NCI-H345 (cell line): ENCODE measurements at regions not wholly inside any gene's neighbourhood (a gene's known extent, or its start where the extent isn't known, plus 50 kb on each side); places are given as distances from the start of the nearest gene placed in this dataset.
"Not testable (repeated sequence)": the region's sequence is repeated elsewhere in the genome, so short reads cannot be mapped to it uniquely, and the experiment has no call there.

Experiments
- DNase-seq: peaks from one replicate; lab custom pipeline; 2025; lab: John Stamatoyannopoulos, UW

DNA sequence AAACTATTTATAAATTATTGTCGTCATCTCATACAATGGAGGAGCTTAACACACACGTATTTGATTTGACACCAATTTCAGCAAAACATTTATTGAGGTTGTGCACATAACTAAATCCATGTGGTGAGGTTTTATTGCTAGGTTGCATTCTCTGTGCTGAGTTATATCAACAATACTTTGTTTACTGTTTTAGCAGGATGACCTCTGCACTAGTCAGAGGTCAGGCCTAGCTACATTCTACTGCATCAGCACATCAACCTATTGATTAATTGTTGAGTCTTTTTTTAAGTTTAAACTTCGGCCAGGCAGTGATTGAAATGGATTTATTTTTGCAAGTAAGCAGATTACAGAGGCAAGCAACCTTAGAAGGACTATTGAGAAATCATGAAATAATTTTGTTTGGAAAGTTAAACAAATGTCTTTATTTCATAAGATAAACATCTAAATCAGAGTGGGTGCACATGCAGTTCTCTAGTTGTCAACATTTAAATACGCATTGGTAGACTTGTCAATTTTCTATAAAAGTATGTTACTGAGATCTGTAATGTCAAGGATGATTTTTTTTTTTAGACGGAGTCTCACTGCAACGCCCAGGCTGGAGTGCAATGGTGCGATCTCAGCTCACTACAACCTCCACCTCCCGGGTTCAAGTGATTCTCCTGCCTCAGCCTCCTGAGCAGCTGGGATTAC lies 75.2 kb upstream of the CD28 start:
- DNase-seq = no peak

DNA sequence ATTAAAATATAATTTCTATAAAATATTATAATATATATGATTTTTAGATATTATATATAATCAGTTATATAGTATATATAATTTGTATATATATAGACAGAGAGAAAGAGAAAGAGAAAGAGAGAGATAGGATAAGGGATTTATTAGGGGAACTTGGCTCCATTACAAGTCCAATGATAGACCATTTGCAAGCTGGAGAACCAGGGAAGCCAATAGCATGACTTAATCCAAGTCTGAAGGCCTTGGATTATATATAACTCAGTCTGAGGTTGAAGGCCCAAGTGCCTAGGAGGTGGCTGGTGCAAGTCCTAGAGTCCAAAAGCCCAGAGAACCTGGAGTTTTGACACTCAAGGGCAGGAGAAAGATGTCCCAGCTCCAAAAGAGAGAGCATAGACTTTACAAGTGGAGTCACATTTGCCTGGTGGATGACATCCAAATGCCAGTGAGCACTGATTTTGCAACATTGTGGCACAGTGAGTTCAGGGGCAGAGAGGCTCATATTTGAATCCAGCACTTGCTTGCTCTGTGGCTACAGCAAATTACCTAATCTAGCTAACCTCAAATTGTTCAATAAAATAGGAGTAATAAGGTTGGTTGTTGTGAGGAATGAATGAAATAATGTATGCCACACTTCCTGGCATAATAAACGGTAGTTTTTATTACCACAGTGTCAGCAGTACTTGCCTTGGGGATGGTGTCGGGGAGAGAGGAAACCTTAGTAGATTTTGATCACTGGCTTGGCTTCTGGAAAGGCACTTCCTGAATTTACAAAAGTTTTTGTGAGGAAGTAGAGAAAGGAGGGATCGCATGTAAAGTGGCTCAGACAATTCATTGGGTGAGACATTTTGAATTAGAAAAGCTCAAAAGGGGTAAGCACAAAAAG lies 69.6 kb upstream of the CD28 start:
- DNase-seq = no peak

DNA sequence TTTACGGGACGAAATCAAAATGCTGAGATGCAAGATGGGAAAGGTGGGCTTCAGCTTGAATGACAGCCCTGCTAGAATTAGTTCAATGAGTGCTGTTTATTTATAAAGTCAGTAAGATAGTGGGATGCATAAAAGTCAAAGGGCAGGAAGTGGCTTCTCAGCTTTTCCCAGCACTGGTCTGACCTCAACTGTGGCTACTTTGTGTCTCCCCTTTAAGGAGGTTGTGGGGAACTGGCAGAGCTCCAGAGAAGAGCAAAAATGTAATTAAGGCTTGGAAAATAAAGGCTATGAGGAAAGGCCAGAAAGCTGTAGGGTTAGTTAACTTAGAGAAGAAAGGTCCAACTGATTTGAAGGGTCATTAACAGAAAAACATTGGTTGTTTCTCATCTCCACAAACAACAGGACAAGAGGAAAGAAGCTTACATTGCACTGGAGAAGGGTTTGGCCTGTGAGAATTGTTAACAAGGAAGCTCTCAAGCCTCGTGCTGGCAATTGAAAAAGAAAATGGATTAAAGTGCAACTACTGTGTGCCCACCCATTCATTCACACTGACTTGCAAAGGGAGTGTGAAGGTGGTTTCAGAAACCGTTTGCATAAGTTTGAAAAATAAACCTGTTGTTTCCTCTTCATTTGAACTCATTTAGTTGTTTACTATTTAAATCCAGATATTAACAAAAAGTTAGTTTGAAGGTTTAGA lies 68.8 kb upstream of the CD28 start:
- DNase-seq = no peak

DNA sequence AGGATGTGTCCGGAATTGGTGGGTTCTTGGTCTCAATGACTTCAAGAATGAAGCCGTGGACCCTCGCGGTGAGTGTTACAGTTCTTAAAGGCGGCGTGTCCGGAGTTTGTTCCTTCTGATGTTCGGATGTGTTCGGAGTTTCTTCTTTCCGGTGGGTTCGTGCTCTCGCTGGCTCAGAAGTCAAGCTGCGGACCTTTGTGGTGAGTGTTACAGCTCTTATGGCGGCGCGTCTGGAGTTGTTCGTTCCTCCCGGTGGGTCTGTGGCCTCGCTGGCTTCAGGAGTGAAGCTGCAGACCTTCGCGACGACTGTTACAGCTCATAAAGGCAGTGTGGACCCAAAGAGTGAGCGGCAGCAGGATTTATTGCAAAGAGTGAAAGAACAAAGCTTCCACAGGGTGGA lies 64.6 kb upstream of the CD28 start:
- DNase-seq = not testable (repeated sequence)

DNA sequence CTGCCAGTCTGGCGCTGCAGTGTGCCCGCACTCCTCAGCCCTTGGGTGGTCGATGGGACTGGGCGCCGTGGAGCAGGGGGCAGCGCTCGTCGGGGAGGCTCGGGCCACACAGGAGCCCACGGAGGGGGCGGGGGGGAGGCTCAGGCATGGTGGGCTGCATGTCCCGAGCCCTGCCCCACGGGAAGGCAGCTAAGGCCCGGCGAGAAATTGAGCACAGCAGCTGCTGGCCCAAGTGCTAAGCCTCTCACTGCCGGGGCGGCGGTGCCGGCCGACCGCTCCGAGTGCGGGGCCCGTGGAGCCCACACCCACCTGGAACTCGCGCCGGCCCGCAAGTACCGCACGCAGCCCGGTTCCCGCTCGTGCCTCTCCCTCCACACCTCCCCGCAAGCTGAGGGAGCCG lies 63.6 kb upstream of the CD28 start:
- DNase-seq = not testable (repeated sequence)

DNA sequence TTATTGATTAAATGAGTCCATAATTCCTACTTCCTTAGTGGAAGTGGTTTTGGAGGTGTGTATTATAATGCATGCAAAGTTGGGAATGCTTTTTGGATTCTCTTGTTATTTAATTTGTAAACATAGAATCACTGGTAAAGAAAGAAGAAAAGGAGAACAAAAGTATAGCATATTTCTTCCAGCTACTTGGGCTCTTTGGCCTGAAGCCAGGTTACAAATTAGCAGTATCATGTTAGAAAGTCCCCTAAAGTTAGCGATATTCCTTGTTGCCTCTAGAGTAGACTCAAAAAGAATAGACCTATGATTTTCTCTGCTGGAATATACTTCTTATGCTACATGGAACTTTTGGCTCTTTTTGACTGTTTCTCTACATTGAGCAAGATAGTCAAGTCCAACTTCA lies 60.6 kb upstream of the CD28 start:
- DNase-seq = no peak

DNA sequence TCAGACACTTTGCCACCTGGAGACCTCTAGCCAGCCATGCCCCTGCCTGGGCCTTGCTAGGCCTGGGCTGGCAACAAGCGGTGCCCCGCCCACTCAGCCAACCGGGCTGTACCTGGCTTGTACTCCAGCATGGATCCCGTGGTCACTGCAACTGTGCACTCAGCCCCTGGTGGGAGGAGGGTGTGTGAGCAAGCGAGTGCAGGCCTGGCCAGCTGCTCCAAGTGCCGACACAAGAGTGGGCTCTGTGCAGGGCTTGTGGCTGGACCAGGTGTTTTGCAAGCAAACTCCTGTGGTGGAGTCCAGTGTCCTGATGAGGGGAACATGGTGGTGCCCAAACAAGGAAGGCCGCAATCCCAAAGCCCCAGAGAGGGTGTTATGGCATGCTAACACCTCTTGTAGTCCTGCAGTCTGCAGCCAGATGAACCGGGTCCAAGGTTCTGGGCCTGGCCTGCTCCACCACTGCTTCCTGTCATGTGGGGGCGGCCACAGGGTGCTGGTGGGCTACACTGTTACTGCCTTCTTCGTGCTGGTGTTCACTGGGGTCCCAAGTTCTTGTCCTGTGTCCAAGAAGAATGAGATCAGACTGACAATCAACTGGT lies 60.1 kb upstream of the CD28 start:
- no peak for DNase-seq

DNA sequence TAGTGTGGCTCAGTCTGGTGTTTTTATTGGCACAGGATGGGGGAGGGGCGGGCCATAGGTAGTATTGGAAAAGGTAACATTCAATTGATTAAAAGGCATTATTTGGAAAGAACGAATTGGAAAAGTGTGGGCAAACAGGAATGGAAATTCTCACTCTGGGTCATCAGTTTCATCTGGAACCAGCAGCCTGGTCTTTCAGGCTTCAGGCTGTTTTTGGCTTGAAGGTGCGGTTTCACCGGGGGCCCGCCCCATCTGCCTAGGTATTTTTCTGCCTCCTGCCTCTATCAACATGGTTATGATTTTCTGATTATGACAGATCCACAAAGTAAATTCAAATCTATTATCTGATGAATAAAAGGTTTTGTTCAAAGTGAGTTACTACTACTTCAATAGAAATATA lies 59.5 kb upstream of the CD28 start:
- DNase-seq = no peak

DNA sequence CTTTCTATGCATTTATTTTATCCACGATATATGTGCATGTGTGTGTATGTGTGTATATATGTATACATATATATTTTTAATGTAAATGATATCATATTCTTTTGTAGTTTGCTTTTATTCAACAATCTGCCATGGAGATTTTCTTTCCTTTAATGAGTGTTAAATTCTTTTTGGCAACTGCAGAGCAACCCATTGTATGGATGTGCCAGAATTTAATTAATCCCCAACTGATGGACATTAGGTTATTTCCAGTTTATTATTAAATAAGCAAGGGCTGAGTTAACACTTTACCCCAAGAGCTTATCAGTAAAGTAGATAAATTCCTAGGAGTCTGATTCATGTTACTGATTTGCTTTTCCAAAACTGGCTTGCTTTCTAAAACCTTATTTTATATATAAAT lies 58.9 kb upstream of the CD28 start:
- DNase-seq = no peak

DNA sequence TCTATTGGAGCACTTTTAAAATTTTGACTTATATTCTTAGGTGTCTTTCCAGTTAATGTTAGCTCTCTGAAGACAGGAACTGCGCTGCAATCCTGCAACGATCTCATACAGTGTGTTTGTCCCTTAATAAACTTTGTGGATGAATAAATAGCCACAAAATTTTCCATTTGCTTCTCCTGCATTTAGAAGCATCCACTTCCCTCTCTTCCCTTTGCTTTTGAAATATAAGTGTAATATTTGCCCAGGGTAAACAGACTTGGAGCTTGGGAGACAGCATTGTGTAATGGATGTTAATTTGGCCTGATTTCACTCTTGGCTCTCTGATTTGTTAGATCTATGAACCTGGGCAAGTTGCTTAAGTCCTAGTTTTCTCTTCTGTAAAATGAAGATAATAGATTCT lies 58.2 kb upstream of the CD28 start:
- DNase-seq = no peak

DNA sequence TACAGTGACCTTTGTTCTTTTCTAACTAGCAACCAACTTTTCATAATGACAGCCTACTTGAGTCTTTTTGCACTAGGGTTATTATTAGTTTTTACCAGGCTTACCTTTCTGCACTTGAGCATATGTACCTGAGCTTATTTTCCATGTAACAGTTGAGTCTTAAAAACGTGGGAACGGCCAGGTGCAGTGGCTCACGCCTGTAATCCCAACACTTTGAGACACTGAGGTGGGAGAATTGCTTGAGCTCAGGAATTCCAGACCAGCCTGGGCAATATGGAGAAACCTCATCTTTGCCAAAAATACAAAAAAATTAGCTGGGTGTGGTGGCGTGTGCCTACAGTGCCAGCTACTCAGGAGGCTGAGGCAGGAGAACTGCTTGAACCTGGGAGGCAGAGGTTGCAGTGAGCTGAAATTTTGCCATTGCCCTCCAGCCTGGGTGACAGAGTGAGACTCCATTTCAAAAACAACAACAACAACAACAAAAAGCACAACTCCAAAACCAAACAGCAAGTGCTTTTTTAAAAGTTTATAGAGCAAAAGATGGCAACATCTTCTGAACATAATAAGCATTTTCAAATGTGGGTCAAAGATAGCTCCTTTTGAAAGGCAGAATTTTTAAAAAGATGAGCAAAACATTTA lies 57.1 kb upstream of the CD28 start:
- DNase-seq = no peak

DNA sequence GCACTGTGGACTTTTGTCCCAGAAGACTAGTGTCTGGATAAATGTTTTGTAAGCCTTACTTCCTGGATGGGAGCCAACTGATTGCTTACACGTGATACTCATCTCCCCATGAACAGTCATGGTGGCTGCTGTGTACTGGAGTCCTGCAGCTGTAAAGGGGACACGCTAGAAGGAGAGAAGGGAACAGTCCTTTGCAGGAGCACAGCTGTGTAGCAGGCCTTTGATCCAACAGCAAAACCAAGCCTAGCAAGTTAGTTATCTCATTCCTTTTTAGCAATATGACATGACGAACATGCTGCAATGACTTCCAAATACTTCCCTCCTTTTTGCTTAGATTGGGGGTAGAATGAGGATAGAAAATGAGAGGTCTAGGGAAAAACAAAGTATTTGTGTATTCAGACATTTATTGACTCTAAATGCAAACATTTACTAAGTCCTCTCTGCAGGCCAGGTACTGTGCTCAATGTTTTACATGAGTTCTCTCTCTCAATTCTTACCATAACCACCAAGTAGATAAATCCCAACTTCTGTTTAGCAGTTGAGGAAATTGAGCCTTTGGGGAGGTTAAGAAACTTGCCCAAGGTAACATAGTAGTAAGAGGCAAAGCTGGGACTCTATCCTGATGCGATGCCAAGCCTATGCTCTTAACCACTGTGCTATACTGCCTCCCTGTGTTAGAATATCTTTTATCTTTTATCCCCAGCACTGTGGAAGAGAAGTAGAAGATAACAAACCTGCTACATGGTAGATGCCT lies 55.4 kb upstream of the CD28 start:
- peak; percentile 96 for DNase-seq

DNA sequence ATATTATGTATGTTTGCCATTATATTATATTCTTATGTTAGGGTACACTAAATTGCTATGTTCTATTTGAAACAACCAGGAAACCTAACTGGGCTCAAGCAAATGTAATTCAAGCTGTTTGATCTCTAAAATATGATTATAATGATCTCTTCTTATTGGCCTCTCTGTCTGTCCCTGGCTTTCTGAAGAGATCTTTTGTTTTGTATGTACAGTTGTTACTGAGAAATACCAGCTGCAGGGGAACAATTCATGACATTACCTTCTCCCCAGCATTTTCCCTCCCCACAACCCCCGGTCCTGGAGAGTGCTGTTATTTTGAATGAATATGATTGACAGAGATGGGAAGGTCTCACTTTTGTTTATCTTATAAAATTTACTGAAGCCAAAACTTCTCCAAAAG lies 54.8 kb upstream of the CD28 start:
- DNase-seq = no peak

DNA sequence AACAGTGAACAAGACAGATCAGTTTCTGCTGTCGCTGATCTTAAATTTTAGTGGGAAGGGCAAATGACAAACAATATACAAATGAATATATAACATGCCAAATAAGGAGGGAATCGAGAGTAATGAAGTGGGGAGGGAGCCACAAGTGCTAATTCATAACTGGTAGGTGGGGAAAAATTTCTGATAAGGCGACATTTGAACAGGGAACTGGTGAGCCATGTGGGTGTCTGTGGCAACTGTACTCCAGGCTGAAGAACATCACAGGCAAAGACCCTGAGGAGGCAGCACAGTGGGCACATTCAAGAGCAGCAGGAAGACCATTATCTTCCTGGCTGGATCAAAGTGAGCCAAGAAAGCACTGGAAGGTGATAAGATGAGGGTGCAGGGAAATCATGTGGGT lies 51.6 kb upstream of the CD28 start:
- DNase-seq = no peak

DNA sequence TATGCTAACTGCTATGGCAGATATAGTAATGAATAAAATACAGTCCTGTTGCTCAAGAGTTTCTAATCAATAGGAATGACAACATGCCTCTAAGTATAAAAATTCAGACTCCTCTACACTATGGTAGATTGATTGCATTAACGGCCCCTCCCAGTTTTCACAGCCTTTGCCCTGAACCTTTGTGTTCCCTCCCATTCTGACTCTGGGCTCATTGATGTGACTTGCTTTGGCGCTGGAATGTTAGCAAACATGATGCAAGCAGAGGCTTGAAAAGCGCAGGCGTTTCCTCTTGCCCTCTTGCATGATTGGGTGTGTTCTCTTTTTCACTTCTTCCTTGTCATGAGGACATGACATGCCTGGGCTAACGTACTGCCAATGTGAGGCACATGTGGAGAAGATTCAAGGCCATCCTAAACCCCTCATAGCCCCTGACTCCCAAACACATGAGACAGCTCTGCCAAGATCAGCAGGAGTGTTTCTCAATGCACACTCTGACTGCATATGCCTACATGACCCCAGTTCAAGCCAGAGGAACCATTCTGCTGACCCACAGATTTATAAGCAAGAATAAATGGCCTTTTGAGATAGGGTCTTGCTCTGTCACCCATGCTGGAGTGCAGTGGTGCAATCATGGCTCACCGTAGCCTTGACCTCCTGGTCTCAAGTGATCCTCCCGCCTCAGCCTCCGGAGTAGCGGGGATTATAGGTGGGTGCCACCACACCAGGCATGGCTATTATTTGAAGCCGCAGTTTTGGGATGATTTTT lies 49.7 kb upstream of the CD28 start:
- no peak for DNase-seq
